Heart left ventricle (tissue), 16 donors: ENCODE measurements at regions not wholly inside any gene's neighbourhood (a gene's known extent, or its start where the extent isn't known, plus 50 kb on each side); places are given as distances from the start of the nearest gene placed in this dataset.

Source experiments
- ATAC-seq, 4 donors: fragments of 200-7000 bp; cut with Tn5 transposase; one replicate each; pipeline ENCODE4 v1.9.1; 2020 to 2022; ENCODE audit warnings: moderate library complexity in 4 of 4, mild to moderate bottlenecking in 3 of 4, moderate number of reproducible peaks in 1 of 4
- DNase-seq, 5 donors: peaks; one replicate each; pipeline ENCODE4 v3.0.0-alpha.2; 2020
- H3K27ac ChIP-seq, 12 donors: fragments of 200-600 bp; sonication (generic) in 4 of 12; one replicate each; pipeline versions ENCODE4 v1.5.0 to v1.8.0; 2016 to 2022; ENCODE audit warnings: mild to moderate bottlenecking in 2 of 12
- H3K27me3 ChIP-seq, 9 donors: fragments of 200-600 bp; sonication (generic) in 2 of 9; one replicate each; pipeline versions ENCODE4 v1.5.1 to v1.8.0; 2016 to 2022; ENCODE audit warnings: mild to moderate bottlenecking in 3 of 9
- H3K36me3 ChIP-seq, 9 donors: fragments of 200-600 bp; sonication (generic) in 2 of 9; one replicate each; pipeline versions ENCODE4 v1.5.0 to v1.8.0; 2018 to 2022; ENCODE audit warnings: mild to moderate bottlenecking in 2 of 9
- H3K4me1 ChIP-seq, 12 donors: fragments of 200-600 bp; sonication (generic) in 4 of 12; one replicate each; pipeline versions ENCODE4 v1.5.0 to v1.8.0; 2016 to 2022; ENCODE audit warnings: mild to moderate bottlenecking in 3 of 12
- H3K4me3 ChIP-seq, 12 donors: fragments of 200-600 bp; sonication (generic) in 4 of 12; one replicate each; pipeline versions ENCODE4 v1.5.0 to v1.8.0; 2017 to 2022; ENCODE audit warnings: mild to moderate bottlenecking in 9 of 12, moderate library complexity in 4 of 12
- H3K9me3 ChIP-seq, 12 donors: fragments of 200-600 bp; sonication (generic) in 4 of 12; one replicate each; pipeline versions ENCODE4 v1.5.0 to v1.8.0; 2016 to 2022; ENCODE audit warnings: mild to moderate bottlenecking in 1 of 12
- CTCF ChIP-seq, 12 donors: fragments of 200-600 bp; sonication (generic) in 4 of 12; IDR thresholded peaks; one replicate each; pipeline versions ENCODE4 v1.5.0 to v1.8.0; 2018 to 2022; ENCODE audit warnings: antibody characterized with exemption in 12 of 12, mild to moderate bottlenecking in 5 of 12
- POLR2A ChIP-seq, 2 donors: fragments of 450-650 bp; IDR thresholded peaks; one replicate each; pipeline ENCODE4 v1.6.1; 2017; ENCODE audit warnings: antibody characterized with exemption in 2 of 2, mild to moderate bottlenecking in 2 of 2, moderate library complexity in 2 of 2
- WGBS, 4 donors: extraction: QIAGEN DNeasy Blood & Tissue Kit in 2 of 4; methylation state at CpG; one replicate each; pipeline versions ENCODE4 v1.1.5 to v1.1.7; 2013 to 2018; 5-methylcytosine and 5-hydroxymethylcytosine counted together
- intact Hi-C, 10 donors: fragments of 100-400 bp; cut with DNase I; formaldehyde crosslinking; loops; one replicate each; pipeline versions ENCODE4 v1.11.1 to v1.14.2; 2022
- donor health status: ischemic (EF 13 %, LVEDD 7.1; RV severe dilation, severe dysfunction).
- donor health status: healthy with polysubstance abuse.
- donor health status: DM: no; HTN: yes; CAD: no.
- donor health status: DM: no; HTN: no; CAD: no.
- donor health status: ischemic (EF 25% LVEDD 6.9; RV normal size, moderate dysfunction).
- donor health status: ischemic (EF 25% LVEDD 5.7; RV mildly dilated, moderate dysfunction).
- donor health status: healthy.
- donor health status: DM: yes; HTN: yes; CAD: no.
- donor health status: ischemic (EF 35%, LVEDD 5.7; RV mildly dilated, moderate dysfunction).
- donor health status: nonischemic (EF 11% LVEDD 7.7; RV severe dilation, severe dysfunction).
- donor health status: DM: yes; HTN: yes; CAD: no.
- donor health status: PGD.
- donor health status: ischemic (EF 29% LVEDD 5.4; RV normal size, mild dysfunction).
- donor health status: nonischemic (EF 23%, LVEDD 6.1; RV moderate dilation, normal function).

- no peak overlapping the region for H3K27ac ChIP-seq
- no peak for ATAC-seq
- no peaks in the 10 kb centered on the region for H3K27me3 ChIP-seq
- WGBS, 4 donors, result 92 to 96% (median 95%) methylated on average over 13 to 16 of the region's 16 CpGs
- no peak for DNase-seq
- intact Hi-C loops, result no loop called here
- peaks cover 0 to 25% (median 17%) of the 10 kb centered on the region in 12 donors for H3K4me1 ChIP-seq
- no peaks in the 10 kb centered on the region for H3K36me3 ChIP-seq
- TF ChIP-seq POLR2A (IDR thresholded peaks at IDR 0.05), result no peak
- no peak for TF ChIP-seq CTCF (IDR thresholded peaks at IDR 0.05)
- H3K9me3 ChIP-seq, result no peaks in the 10 kb centered on the region
- H3K4me3 ChIP-seq, result no peak overlapping the region
Observed at GRCh38 chr6:167564416-167565250, 239.7 kb downstream of the TTLL2 start.

GRCh38 chr6:167565388-167565787 lies 240.5 kb downstream of the TTLL2 start:
- DNase-seq (no peak), ATAC-seq (no peak)
- no peaks in the 10 kb centered on the region for H3K27me3 ChIP-seq
- peaks cover 0 to 25% (median 17%) of the 10 kb centered on the region in 12 donors for H3K4me1 ChIP-seq
- 83 to 90% (median 89%) methylated on average over 3 of the region's 3 CpGs for WGBS, 4 donors
- peak overlapping the region in 1 of 12 donors; percentile 3 for H3K27ac ChIP-seq
- H3K4me3 ChIP-seq, result no peak overlapping the region
- TF ChIP-seq POLR2A (IDR thresholded peaks at IDR 0.05) (no peak), CTCF (IDR thresholded peaks at IDR 0.05) (no peak)
- intact Hi-C loops, result no loop called here
- no peaks in the 10 kb centered on the region for H3K9me3 ChIP-seq
- no peaks in the 10 kb centered on the region for H3K36me3 ChIP-seq

- peaks cover 0 to 25% (median 17%) of the 10 kb centered on the region in 12 donors for H3K4me1 ChIP-seq
- H3K9me3 ChIP-seq, result no peaks in the 10 kb centered on the region
- ATAC-seq (peak; percentile 78 to 92 (median 90)), DNase-seq (peak in 4 of 5 donors; percentile 55 to 71 (median 66))
- H3K4me3 ChIP-seq, result peak overlapping the region in 6 of 12 donors; percentile 13 to 35 (median 20)
- H3K36me3 ChIP-seq, result no peaks in the 10 kb centered on the region
- 53 to 63% (median 55%) methylated on average over 11 to 18 of the region's 18 CpGs for WGBS, 4 donors
- intact Hi-C loops, result no loop called here
- TF ChIP-seq CTCF (IDR thresholded peaks at IDR 0.05) (no peak), POLR2A (IDR thresholded peaks at IDR 0.05) (no peak)
- no peaks in the 10 kb centered on the region for H3K27me3 ChIP-seq
- peak overlapping the region in 7 of 12 donors; percentile 7 to 73 (median 37) for H3K27ac ChIP-seq
Observed at GRCh38 chr6:167565884-167566599, 241.2 kb downstream of the TTLL2 start.

GRCh38 chr6:167566711-167567141 lies 241.8 kb downstream of the TTLL2 start:
- H3K4me3 ChIP-seq, result peak overlapping the region in 1 of 12 donors; percentile 18
- no peaks in the 10 kb centered on the region for H3K36me3 ChIP-seq
- H3K4me1 ChIP-seq, result peaks cover 0 to 25% (median 17%) of the 10 kb centered on the region in 12 donors
- H3K27ac ChIP-seq, result peak overlapping the region in 6 of 12 donors; percentile 24 to 73 (median 45)
- no peak for TF ChIP-seq POLR2A (IDR thresholded peaks at IDR 0.05)
- no peak for TF ChIP-seq CTCF (IDR thresholded peaks at IDR 0.05)
- 77 to 95% (median 85%) methylated on average over 12 to 13 of the region's 13 CpGs for WGBS, 4 donors
- ATAC-seq (peak in 3 of 4 donors; percentile 5 to 47 (median 34)), DNase-seq (no peak)
- H3K9me3 ChIP-seq, result no peaks in the 10 kb centered on the region
- no peaks in the 10 kb centered on the region for H3K27me3 ChIP-seq
- intact Hi-C loops, result no loop called here
